ENCODE measurements at regions not wholly inside any gene's neighbourhood (a gene's known extent, or its start where the extent isn't known, plus 50 kb on each side); places are given as distances from the start of the nearest gene placed in this dataset.

DNA sequence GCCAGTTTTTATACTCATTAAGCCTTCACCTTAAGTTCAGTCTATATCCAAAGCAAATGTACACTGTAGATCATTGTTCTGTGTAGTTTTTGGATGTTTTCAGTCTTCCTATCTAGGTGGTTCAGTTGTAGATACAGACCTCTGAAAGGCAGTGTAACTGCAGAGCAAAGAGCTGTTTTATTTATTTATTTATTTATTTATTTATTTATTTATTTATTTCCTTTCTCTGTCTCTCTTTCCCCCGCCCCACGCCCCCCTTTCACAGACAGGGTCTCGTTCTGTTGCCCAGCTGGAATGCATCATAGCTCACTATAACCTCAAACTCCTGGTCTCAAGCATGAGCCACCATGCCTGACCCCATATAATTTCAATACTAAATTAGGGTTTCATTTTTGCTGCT lies 281.8 kb upstream of the KLHL1 start:
- TF ChIP-seq, protein P1, sequence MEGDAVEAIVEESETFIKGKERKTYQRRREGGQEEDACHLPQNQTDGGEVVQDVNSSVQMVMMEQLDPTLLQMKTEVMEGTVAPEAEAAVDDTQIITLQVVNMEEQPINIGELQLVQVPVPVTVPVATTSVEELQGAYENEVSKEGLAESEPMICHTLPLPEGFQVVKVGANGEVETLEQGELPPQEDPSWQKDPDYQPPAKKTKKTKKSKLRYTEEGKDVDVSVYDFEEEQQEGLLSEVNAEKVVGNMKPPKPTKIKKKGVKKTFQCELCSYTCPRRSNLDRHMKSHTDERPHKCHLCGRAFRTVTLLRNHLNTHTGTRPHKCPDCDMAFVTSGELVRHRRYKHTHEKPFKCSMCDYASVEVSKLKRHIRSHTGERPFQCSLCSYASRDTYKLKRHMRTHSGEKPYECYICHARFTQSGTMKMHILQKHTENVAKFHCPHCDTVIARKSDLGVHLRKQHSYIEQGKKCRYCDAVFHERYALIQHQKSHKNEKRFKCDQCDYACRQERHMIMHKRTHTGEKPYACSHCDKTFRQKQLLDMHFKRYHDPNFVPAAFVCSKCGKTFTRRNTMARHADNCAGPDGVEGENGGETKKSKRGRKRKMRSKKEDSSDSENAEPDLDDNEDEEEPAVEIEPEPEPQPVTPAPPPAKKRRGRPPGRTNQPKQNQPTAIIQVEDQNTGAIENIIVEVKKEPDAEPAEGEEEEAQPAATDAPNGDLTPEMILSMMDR (conservative IDR thresholded peaks at IDR 0.05): no peak
- TF ChIP-seq EZH2 (IDR thresholded peaks at IDR 0.05; ENCODE audit: low read depth): no peak

All from PC-9 (cell line).